GM19463 (cell line): ENCODE measurements at regions not wholly inside any gene's neighbourhood (a gene's known extent, or its start where the extent isn't known, plus 50 kb on each side); places are given as distances from the start of the nearest gene placed in this dataset.
"Not testable (repeated sequence)": the region's sequence is repeated elsewhere in the genome, so short reads cannot be mapped to it uniquely, and the experiment has no call there.

Experiments
- ATAC-seq: cut with Tn5 transposase; IDR thresholded peaks from one replicate; pipeline ENCODE4 v1.9.1; 2021; ENCODE audit warnings: mild to moderate bottlenecking, moderate library complexity; ENCODE audit not compliant: unreplicated experiment

DNA sequence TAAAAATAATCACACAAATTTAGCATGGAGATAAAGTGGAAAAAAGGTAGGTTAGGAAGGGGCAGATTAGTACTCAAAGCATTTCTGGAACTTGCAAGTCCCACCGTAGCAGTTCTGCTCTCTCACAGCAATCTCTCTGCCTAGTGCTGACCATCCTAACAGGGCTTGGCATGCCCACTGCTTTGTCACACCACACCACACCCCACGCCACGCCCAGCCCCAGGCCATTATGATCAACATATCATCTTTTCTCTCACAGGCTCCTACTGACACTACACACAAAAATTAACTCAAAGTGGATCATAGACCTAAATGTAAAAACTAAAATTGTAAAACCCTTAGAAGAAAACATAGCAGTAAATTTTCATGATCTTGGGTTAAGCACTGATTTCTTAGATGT lies 273.7 kb downstream of the DAD1 start:
- no peak for ATAC-seq

DNA sequence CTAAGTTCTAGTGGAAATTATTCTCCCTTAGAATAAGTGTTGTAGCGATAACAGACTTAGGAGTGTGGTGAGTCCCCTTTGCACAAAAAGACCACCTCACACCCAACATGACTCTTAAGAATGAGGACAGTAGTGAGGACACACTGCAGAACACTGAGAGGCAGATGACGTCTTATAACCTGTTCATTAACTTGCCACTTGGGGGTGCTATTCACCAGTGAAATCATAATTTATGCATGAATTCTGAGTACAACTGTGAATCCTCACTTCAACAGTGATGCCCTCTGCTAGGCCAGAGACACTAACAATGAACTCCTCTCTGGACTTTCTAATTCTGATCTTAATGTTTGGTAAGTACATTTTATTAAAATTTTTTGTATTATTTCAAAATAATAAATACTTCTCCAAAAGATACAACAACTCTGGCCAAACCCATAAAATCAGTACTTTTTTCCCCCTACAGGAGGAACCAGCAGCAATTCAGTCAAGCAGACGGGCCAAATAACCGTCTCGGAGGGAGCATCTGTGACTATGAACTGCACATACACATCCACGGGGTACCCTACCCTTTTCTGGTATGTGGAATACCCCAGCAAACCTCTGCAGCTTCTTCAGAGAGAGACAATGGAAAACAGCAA lies 274.7 kb downstream of the DAD1 start:
- no peak for ATAC-seq

DNA sequence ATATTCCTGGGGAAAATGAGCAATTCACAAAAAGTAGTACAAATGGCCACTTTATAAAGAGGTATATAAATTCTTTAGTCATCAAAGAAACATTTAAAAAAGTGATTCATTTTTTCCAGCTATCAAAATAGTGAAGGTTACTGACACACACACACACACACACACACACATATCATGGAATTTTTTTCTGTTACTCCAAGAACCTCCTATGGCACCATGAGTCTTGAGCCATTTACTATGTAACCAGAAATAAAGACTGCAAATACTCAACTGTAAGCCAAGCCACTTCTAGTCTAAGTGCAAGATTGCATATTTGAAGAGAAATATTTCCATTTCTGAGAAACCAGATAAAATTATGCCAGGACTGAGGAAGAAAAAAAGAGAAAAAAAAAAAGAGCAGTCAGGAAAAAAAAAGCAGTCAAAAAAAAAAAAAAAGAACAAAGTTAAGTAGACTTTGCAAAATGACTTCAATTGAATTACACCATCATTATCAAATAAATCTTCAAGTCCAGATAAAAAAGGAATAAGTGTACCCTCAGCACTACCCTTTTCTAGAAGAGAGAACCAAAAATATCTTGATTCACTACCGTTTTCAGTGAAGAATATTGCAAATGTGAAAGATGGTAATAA lies 275.7 kb downstream of the DAD1 start:
- no peak for ATAC-seq

DNA sequence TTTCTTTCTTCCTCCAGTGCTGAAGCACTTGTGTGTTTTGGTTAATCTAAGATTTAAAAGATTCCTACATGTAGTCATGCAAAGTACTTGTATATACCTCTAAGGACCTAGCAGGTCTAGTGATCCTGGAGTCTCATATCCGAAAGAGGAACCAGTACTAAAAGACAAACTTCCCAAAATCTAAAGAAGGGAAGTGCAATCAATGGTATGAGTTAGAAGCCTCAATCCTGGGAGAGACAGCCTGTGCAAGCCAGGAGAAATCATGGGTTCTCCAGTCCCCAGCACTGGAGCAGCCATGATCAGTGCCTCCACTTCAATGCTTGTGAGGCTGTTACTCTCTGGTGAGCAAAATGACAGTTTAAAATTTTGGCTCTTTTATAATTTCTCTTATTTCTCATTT lies 277.4 kb downstream of the DAD1 start:
- ATAC-seq: no peak

DNA sequence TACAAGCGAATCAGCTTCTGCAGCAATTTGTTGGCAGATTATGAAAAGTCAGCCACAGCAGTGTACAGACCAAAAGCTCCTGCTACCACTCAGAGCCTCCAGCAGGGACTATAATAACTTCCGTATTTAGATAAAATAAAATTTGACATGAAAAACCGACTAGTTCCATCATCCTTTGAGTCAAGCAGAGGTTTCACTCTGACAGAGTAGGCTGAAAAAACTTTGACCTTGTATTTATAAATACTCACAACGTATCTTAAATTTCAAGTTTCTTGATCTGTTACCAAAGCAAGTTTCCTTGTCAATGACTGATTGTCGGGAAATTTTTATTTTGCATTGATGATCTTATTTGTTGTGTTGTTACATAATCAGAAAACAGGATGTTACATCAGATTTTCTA lies 283.4 kb downstream of the DAD1 start:
- no peak for ATAC-seq

DNA sequence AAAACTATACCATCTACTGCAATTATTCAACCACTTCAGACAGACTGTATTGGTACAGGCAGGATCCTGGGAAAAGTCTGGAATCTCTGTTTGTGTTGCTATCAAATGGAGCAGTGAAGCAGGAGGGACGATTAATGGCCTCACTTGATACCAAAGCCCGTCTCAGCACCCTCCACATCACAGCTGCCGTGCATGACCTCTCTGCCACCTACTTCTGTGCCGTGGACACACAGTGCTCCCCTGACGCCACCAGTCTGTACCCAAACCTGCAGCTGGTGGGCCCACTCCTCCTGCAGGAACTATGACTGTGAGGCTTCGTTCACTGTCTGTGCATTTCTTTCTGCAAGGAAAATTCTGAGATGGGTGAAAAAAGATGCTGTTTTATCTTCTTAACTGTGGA lies 284.7 kb downstream of the DAD1 start:
- ATAC-seq: no peak

DNA sequence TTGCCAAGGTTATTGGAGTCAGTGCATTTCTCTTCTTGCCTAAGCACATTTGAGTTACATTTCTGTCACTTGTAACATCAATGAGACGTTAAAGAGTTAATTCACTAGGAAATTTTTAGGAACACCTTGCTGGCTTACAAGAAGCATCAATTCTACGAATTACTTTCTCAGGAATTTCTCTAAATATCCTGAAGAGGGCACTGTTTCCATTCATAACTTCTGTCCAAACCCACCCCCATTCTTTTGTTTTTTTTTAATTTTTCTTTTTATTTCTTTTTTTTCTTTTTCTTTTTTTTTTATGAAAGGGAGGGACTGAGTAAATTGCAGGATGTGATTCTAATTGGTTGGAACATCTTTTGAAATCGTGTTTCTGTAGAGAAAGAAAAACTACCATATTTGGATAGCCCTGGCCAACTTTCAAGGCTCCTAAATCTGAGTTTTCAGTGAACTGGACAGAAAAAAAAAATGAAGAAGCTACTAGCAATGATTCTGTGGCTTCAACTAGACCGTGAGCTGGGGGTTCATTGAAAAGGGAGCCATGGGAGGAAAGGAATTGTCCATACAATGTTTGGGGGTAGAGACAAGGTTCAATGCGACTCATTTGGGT lies 285.3 kb downstream of the DAD1 start:
- no peak for ATAC-seq

DNA sequence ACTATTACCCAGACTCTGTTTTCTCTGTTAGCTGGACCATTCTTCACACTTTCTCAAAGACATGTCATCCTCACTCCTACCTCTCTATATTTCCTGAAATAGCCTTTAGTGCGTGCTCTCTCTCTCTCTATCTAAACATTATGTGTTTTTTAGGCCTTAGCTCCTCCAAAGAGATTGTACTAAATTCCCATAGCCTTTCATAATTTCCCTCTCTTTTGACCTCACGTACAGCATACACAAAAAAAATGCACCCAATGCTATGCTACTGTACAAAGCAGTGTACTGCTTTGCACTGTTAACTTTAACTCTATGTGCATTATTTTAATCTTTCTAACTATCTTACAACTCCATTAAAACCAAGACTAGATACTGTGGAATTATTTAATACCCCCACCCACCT lies 288.4 kb downstream of the DAD1 start:
- ATAC-seq: no peak

DNA sequence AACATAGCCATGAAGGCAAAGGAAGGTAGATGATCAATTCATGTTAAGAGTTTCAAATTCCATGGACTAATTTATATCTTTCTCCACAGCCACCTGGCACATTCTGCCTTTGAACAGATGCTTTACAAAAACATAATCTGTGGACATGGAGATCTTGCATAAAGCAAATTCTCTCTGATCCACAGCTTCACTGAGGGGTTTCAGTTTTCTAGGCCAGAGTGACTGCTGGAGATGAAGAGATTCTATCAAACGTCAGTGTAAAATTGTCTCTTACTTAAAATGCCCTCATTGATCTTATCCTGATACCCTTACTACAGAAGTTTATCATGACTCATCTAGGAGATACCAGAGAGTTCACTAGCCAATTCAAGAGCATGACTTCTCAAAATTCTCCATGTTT lies 291.6 kb downstream of the DAD1 start:
- no peak for ATAC-seq

DNA sequence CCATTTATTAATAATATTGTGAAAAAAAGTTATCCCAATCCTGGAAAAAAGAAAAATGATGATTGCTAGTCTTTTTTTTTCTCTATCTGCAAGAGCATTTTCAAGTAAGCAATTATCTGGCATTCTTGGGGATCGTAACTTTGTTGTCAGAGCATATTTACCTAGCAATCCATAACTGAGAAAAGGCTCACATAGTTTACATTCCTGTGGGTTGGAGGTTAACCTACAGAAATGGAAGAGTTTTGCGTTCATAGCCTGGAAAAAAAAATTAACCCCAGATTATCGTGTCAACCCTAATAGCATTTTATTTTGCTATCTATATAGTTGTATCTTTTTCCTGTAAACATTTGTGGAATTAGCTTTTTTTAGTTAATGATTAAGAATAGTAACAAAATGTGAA lies 292.3 kb downstream of the DAD1 start:
- no peak for ATAC-seq

DNA sequence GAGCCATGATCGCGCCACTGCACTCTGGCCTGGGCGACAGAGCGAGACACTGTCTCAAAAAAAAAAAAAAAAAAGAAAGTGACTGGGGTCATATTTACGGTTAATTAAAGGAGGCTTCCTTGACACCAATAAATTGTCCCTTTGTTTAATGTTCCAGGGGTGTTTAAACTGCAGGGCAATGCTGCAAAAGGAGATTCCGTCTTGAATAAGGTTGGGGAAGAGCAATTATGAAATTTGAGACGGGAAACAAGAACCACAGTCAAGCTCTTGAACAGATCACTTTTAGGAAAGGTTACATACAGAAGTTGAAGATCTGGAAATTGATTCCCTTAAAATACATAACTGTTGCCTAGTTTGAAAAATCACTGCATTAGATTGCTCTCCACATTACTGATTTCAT lies 292.9 kb downstream of the DAD1 start:
- ATAC-seq: no peak

DNA sequence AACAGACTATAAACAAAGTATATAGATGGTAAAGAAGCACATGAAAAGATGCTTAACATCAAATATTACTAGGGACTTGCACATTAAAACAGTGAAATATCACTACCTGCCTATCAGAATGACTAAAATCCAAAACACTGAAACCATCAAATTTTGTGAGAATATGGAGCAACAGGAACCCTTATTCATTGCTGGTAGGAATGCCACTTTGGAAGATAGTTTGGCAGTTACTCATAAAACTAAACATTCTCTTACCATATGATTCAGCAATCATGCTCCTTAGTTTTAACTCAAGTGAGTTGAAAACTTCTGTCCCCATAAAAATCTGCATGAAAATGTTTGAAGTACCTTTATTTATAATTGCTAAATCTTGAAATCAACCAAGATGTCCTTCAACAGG lies 297.6 kb downstream of the DAD1 start:
- ATAC-seq: no peak

DNA sequence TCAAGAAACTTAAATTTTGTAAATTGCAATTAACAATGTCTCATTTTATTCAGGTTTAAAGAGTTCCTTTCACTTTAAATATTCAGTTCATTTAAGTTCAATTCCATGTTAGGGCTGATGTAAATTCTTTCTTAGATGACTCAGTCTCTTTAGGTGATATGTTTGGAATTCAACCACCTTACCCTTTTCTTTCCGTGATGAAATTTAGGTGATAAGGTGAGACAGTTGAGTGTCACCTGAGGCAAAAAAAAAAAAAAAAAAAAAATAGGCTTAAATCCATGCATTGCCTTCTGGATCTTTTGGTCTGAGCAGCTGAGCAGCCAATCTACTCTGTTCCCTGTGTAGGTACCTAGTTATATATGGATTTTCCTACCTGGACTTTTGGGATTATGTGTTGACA lies 299.5 kb downstream of the DAD1 start:
- no peak for ATAC-seq

DNA sequence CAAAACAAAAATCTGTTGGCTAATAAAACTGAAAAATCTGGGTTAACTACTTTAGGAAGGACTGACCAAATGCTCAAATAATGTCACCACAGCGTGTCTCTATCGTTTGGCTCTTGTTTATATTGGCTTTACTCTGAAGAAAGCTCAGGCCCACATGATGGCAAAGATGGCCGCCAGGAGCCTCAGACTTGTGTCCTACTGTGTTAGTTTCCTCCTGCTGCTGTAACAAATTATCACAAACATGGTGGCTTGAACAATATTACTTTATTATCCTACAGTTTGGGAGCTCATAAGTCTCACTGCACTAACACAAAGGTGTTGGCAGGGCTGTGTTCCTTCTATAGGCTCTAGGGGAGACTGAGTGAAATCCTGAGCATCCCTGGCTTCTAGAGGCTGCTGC lies 303.0 kb downstream of the DAD1 start:
- ATAC-seq: no peak

DNA sequence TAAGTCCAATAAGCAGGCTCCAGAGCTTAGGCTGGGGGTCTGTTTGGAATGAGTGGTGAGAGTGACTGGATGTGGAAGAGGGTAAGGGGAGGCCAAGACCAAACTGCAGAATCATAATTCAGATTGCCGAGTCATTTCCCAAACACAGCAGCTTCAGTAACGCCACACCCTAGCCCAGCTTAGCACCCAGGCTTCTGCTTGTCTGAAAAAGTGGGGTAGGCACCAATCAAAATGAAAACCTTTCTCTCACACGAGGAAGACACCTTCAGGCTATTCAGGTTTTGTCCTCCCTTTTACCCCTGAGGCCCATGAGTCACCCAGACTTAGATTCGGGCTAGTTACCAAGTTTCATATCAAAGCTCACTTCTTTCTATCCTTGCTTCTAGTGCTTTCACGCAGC lies 306.1 kb downstream of the DAD1 start:
- no peak for ATAC-seq

DNA sequence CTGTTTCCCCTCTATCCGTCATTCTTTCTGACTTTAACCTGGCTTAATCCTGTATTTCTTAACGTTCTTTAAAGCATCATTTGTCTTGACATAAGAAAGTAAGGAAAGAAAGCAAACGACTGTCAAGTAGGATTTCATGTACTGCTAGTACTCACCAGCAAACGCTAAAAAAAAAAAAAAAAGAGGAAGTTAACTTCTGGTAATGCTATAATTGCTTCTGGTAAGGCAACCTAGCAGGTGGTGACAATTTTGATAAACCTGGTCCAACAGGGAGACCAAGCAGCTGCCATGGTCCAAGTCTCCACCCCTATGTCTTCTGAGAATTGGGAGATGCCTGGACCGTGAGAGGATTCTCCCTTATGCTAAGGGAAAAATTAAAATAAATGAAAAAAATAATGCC lies 306.6 kb downstream of the DAD1 start:
- no peak for ATAC-seq

DNA sequence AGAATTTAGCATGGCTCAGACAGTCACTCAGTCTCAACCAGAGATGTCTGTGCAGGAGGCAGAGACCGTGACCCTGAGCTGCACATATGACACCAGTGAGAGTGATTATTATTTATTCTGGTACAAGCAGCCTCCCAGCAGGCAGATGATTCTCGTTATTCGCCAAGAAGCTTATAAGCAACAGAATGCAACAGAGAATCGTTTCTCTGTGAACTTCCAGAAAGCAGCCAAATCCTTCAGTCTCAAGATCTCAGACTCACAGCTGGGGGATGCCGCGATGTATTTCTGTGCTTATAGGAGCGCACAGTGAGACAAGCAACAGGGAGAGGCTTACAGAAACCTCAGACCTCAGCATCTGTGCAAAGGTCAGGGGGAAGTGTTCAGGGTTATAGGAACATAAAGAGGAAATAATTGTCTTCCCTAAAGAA lies 307.6 kb downstream of the DAD1 start:
- ATAC-seq: not testable (repeated sequence)

DNA sequence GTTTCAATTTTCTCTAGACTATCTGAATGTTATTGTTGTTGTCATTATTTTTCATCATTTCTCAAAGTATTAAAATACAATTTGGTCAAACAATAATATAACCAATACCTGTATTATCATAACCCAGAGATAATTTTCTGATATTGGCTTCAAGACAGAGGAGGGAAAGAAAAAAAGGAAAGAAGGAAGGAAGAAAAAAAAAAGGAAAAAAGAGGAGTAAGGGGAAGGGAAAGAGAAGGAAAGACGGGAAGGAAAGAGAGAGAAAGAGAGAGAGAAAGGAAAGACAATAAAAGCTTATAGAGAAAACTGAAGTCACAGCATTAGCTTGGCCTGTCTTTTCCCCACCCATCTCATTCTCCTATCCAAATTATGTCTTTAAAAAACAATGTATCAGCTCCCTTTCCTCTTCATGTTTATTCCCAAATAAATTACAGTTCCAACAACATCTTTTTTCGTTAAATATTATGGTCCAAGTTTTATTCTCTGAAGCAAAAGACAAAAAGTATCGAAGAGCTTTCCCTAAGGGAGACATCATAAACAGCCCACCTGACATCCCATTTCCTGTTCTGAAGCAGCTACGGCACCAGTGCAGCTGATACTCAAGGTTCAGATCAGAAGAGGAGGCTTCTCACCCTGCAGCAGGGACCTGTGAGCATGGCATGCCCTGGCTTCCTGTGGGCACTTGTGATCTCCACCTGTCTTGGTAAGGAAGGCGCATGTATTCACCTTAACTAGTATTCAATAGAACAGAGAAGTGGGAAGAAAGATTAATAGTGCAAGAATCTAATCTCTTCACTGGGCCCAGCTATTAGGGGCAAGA lies 308.3 kb downstream of the DAD1 start:
- ATAC-seq: no peak

DNA sequence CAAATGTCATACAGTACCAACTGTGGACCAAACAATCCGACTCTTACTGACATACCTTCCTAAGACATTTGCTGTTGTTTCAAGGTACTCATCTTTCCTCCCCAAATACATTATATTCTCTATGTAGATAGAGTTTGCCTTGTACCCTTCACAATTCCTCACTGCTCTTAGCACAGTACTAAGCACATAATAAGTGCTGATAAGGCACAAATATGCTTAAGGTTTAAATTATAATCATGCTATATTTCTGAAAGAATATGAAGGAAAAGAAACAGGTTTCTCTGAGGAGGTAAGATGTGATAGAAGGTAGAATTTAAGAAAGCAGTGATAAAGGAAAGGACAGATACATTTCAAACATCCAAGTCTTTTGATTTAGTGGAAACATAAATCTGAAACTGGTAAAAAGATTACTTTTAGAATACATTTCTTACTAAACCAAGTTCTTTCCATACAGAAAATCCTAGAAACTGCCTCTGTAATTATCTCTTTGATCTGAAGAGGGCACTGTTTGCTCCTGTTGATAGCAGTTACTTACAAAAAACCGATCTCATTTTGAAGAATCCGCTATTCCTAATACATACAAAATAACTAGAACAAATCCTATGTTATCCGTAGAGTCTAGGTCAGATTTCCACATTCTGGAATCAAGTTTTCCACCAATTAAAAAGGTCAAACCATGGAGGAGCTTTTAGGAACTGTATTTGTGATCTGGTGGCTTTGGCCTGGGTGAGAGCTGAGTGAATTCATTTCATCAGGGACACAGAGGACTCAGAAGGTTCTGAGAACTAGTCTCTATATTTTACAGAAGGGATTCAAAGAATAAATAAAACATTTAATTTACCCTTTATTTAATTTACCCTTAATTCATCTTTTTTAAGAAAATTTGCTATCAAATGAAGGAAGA lies 311.9 kb downstream of the DAD1 start:
- no peak for ATAC-seq

DNA sequence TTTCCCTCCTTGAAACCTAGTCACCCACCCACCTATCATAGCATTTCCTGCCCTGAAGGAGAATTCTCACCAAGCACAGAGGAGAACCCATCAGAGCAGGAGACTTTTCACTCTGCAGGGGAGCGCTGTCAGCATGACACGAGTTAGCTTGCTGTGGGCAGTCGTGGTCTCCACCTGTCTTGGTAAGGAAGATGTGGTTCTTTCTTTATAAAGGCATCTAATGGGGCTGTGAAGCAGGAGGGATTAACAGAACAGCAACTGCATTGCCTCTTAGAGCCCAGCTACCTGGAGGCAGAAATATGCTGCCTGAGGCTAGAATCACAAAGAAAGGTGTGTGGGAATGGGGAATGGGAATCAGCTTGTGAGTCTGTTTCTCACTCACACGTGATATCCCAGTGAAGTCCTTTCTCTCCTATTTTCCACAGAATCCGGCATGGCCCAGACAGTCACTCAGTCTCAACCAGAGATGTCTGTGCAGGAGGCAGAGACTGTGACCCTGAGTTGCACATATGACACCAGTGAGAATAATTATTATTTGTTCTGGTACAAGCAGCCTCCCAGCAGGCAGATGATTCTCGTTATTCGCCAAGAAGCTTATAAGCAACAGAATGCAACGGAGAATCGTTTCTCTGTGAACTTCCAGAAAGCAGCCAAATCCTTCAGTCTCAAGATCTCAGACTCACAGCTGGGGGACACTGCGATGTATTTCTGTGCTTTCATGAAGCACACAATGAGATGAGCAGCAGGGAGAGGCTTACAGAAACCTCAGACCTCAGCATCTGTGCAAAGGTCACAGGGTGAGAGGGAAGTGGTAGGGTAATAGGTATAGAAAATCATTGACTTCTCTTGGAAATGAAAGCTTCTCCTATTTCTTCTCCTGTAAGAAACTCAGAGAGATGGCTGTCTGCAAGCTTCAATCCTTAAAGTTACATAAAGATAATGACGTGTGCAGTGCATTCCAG lies 316.9 kb downstream of the DAD1 start:
- ATAC-seq: no peak
